HEK293 (cell line): ENCODE measurements at regions not wholly inside any gene's neighbourhood (a gene's known extent, or its start where the extent isn't known, plus 50 kb on each side); places are given as distances from the start of the nearest gene placed in this dataset.

Source experiments
- CTCF ChIA-PET: fragments of 350-600 bp; formaldehyde crosslinking; extraction: SDS; loops from one replicate; lab custom pipeline; 2021; ENCODE audit warnings: antibody characterized with exemption; lab: Yijun Ruan, JAX
- POLR2A ChIA-PET: fragments of 300-600 bp; formaldehyde crosslinking; extraction: SDS; loops from one replicate; lab custom pipeline; 2020; ENCODE audit warnings: antibody characterized with exemption, inconsistent platforms; lab: Yijun Ruan, JAX
- H3K27ac ChIP-seq: fragments of 200-500 bp; sonication (Bioruptor generic); 2 replicates; pipeline ENCODE4 v1.5.1; 2014; ENCODE audit warnings: low read depth, low read length, control low read depth, inconsistent platforms; ENCODE audit errors: extremely low read depth
- H3K36me3 ChIP-seq, 2 experiments: fragments of 200-500 bp in 1 of 2; sonication (Bioruptor generic) in 1 of 2; 1 replicate in 1 of 2; 2 replicates in 1 of 2; pipeline ENCODE4 v1.5.1; 2014 to 2017; ENCODE audit warnings: inconsistent platforms in 2 of 2, low read length in 2 of 2; ENCODE audit not compliant: control insufficient read depth in 2 of 2, insufficient read depth in 1 of 2
- H3K4me1 ChIP-seq: fragments of 200-500 bp; sonication (Bioruptor generic); 2 replicates; pipeline ENCODE4 v1.5.1; 2014; ENCODE audit warnings: mild to moderate bottlenecking, low read length, inconsistent platforms; ENCODE audit not compliant: control insufficient read depth, insufficient read depth
- H3K4me3 ChIP-seq: 2 replicates; pipeline ENCODE4 v1.5.1; 2011; ENCODE audit warnings: low read depth, mild to moderate bottlenecking, control low read depth, low read length, moderate library complexity
- H3K9me3 ChIP-seq: fragments of 200-500 bp; sonication (Bioruptor generic); 2 replicates; pipeline ENCODE4 v1.5.1; 2014; ENCODE audit warnings: low read depth, low read length, inconsistent platforms; ENCODE audit not compliant: control insufficient read depth, insufficient read depth
- KLF10 ChIP-seq: fragments of 450-650 bp; IDR thresholded peaks from 2 replicates; pipeline ENCODE4 v1.5.1; 2018; ENCODE audit warnings: missing biosample characterization, mild to moderate bottlenecking, missing genetic modification characterization
- SP3 ChIP-seq: fragments of 450-650 bp; formaldehyde crosslinking; IDR thresholded peaks from 2 replicates; pipeline ENCODE4 v1.5.1; 2016; ENCODE audit warnings: missing biosample characterization, missing genetic modification characterization
- SP7 ChIP-seq: fragments of 450-650 bp; formaldehyde crosslinking; IDR thresholded peaks from 2 replicates; pipeline ENCODE4 v1.5.1; 2016; ENCODE audit warnings: missing biosample characterization, missing genetic modification characterization
- ZBTB21 ChIP-seq: fragments of 450-650 bp; formaldehyde crosslinking; IDR thresholded peaks from 2 replicates; pipeline ENCODE4 v1.5.1; 2017; ENCODE audit warnings: missing biosample characterization, missing genetic modification characterization
- ZBTB7A ChIP-seq: fragments of 450-650 bp; formaldehyde crosslinking; IDR thresholded peaks from 2 replicates; pipeline ENCODE4 v1.5.1; 2016; ENCODE audit warnings: low read depth, missing biosample characterization, missing genetic modification characterization
- ZNF114 ChIP-seq: fragments of 450-650 bp; formaldehyde crosslinking; IDR thresholded peaks from 2 replicates; pipeline ENCODE4 v1.5.0; 2017; ENCODE audit warnings: missing biosample characterization, missing genetic modification characterization
- ZNF146 ChIP-seq: fragments of 450-650 bp; formaldehyde crosslinking; IDR thresholded peaks from 2 replicates; pipeline ENCODE4 v1.5.1; 2016; ENCODE audit warnings: missing biosample characterization, missing genetic modification characterization
- ZNF16 ChIP-seq: fragments of 450-650 bp; formaldehyde crosslinking; IDR thresholded peaks from 2 replicates; pipeline ENCODE4 v1.5.1; 2016; ENCODE audit warnings: low read depth, missing biosample characterization, missing genetic modification characterization
- ZNF48 ChIP-seq: fragments of 450-650 bp; formaldehyde crosslinking; IDR thresholded peaks from 2 replicates; pipeline ENCODE4 v1.5.1; 2016; ENCODE audit warnings: missing biosample characterization, missing genetic modification characterization
- ZNF514 ChIP-seq: fragments of 450-650 bp; formaldehyde crosslinking; IDR thresholded peaks from 2 replicates; pipeline ENCODE4 v1.5.1; 2016; ENCODE audit warnings: missing biosample characterization, missing genetic modification characterization
- ZNF521 ChIP-seq: fragments of 450-650 bp; formaldehyde crosslinking; IDR thresholded peaks from 2 replicates; pipeline ENCODE4 v1.5.1; 2017; ENCODE audit warnings: missing biosample characterization, mild to moderate bottlenecking, missing genetic modification characterization
- ZNF555 ChIP-seq: fragments of 450-650 bp; formaldehyde crosslinking; conservative IDR thresholded peaks from 2 replicates; pipeline ENCODE4 v1.5.1; 2017; ENCODE audit warnings: missing biosample characterization, mild to moderate bottlenecking, missing genetic modification characterization, inconsistent platforms
- ZNF600 ChIP-seq: fragments of 450-650 bp; formaldehyde crosslinking; IDR thresholded peaks from 2 replicates; pipeline ENCODE4 v1.5.1; 2016; ENCODE audit warnings: missing biosample characterization, missing genetic modification characterization
- ZNF76 ChIP-seq: fragments of 450-650 bp; formaldehyde crosslinking; IDR thresholded peaks from 2 replicates; pipeline ENCODE4; 2016; ENCODE audit warnings: low read depth, missing biosample characterization, missing genetic modification characterization, borderline replicate concordance
- ZNF776 ChIP-seq: fragments of 450-650 bp; formaldehyde crosslinking; IDR thresholded peaks from 2 replicates; pipeline ENCODE4 v1.5.0; 2017; ENCODE audit warnings: missing biosample characterization, missing genetic modification characterization, borderline replicate concordance
- TF ChIP-seq, protein P1 (sequence below): fragments of 450-650 bp; formaldehyde crosslinking; IDR thresholded peaks from 2 replicates; pipeline ENCODE4 v1.5.1; 2016; ENCODE audit warnings: missing biosample characterization, missing genetic modification characterization, low read depth
- TF ChIP-seq, protein P2 (sequence below): fragments of 450-650 bp; formaldehyde crosslinking; IDR thresholded peaks from 2 replicates; pipeline ENCODE4 v1.5.1; 2017; ENCODE audit warnings: missing biosample characterization, missing genetic modification characterization

DNA sequence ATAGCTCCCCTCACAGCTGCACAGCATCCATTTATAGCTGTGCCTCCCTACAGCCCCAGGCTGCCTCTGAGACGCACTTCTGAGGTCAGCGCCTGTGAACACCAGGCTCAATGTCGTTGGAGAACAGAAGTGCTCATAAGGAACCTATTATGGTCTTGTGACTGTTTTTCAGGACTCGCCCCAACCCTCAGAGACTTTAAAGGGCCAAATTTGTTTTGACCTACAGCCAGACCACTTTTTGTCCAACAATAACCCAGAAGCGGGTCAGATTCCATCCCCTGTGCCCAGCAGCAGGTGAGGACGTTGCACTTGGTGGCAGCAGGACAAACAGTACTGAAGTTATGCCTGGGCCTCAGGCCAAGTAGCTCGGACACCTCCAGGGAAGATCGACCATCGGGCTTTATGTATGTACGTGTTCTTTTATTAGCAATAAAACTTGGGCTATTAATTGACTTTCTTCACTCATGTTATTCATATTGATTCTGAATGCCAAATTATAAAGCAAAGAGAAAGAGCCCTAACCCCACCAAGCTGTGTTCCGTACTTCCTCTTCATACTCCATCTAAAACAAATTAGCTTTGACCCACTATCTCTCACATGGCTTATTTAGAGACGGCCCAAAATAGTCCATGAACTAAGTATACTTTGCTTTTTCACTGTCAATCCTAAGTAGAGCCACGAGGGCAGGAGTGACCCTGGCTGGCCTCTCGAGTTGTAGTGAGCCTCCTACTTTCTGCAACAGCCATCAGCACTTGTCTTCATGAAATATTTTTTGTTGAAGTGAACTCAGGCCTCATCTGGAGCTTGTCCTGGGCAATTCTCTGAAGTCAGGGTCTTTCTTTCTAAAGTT, 92.3 kb upstream of the PAX6 start:
- CTCF ChIA-PET = interaction anchor here (0.8 to 0.9 kb wide), 2 partner anchors 10 to 563 kb away, joined by 3 to 4 read pairs; no protein-coding TSS in a partner anchor

DNA sequence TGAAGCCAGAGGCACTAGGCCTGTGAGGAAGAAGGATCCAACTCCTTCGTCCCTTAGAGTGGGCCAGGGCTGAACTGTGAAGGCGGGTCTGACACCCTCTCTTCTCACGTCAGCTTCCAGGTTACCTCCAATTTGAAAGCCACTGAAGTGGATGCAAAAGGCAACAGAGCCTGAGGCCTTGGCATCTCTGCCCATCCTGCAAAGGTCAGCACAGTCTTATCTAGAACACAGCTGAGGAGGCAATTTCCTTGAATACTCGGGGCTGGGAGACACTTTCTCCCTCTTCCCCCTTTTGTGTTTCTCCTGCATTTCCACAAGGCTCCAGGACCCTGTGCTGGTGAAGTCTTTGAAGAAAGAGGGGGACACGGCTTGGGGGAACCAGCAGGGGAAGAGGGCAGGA, 91.6 kb upstream of the PAX6 start:
- Histone ChIP-seq H3K27ac (no peak overlapping the region), H3K4me3 (no peak overlapping the region), H3K4me1 (no peaks in the 10 kb centered on the region), H3K9me3 (no peaks in the 10 kb centered on the region), H3K36me3 (no peaks in the 10 kb centered on the region)
- ChIA-PET CTCF (interaction anchor here (0.9 to 1.2 kb wide), 2 partner anchors 20 to 562 kb away, joined by 3 read pairs; no protein-coding TSS in a partner anchor), POLR2A (no interaction called here)
- no peak for TF ChIP-seq ZBTB21 (tag by site-specific recombination)
- TF ChIP-seq ZNF146 (tag by site-specific recombination) = no peak
- TF ChIP-seq ZNF521 (tag by site-specific recombination) = no peak
- TF ChIP-seq, protein P1, sequence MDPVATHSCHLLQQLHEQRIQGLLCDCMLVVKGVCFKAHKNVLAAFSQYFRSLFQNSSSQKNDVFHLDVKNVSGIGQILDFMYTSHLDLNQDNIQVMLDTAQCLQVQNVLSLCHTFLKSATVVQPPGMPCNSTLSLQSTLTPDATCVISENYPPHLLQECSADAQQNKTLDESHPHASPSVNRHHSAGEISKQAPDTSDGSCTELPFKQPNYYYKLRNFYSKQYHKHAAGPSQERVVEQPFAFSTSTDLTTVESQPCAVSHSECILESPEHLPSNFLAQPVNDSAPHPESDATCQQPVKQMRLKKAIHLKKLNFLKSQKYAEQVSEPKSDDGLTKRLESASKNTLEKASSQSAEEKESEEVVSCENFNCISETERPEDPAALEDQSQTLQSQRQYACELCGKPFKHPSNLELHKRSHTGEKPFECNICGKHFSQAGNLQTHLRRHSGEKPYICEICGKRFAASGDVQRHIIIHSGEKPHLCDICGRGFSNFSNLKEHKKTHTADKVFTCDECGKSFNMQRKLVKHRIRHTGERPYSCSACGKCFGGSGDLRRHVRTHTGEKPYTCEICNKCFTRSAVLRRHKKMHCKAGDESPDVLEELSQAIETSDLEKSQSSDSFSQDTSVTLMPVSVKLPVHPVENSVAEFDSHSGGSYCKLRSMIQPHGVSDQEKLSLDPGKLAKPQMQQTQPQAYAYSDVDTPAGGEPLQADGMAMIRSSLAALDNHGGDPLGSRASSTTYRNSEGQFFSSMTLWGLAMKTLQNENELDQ (tag by site-specific recombination) = no peak
- TF ChIP-seq, protein P2, sequence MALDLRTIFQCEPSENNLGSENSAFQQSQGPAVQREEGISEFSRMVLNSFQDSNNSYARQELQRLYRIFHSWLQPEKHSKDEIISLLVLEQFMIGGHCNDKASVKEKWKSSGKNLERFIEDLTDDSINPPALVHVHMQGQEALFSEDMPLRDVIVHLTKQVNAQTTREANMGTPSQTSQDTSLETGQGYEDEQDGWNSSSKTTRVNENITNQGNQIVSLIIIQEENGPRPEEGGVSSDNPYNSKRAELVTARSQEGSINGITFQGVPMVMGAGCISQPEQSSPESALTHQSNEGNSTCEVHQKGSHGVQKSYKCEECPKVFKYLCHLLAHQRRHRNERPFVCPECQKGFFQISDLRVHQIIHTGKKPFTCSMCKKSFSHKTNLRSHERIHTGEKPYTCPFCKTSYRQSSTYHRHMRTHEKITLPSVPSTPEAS (tag by site-specific recombination) = no peak
- TF ChIP-seq SP7 (tag by site-specific recombination) = no peak

More for the DNA sequence above, 92.3 kb upstream of the PAX6 start:
- H3K27ac ChIP-seq = no peak overlapping the region
- no peaks in the 10 kb centered on the region for H3K9me3 ChIP-seq
- H3K36me3 ChIP-seq = no peaks in the 10 kb centered on the region
- POLR2A ChIA-PET = no interaction called here
- H3K4me3 ChIP-seq = no peak overlapping the region
- no peaks in the 10 kb centered on the region for H3K4me1 ChIP-seq
- TF ChIP-seq ZNF16 (tag by site-specific recombination) (no peak), ZNF555 (no peak), ZNF76 (tag by site-specific recombination) (no peak)

DNA sequence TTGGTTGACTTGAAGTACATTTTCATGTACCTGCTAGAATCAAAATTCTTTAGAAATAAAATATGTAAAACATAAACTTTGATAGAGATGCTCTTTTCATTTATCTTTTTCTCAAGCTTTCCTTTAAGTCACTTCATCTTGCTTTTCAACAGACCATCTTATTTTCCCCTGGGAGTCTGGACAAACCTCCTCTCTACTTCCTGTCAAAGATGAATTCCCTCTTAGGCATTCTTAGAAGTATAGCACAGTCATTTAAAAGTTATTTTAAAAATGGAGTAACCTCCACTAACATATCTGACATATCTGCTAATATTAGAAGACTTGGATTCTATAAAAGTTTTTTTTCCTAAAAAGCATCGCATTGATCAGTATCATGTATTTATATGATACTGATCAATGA, 84.8 kb upstream of the PAX6 start:
- CTCF ChIA-PET = interaction anchor here (1.1 to 1.3 kb wide), 2 partner anchors 9 to 25 kb away, joined by 3 to 4 read pairs; no protein-coding TSS in a partner anchor
- TF ChIP-seq ZNF114 = no peak
- TF ChIP-seq KLF10 = no peak
- TF ChIP-seq ZNF514 (tag by site-specific recombination) = no peak
- TF ChIP-seq ZNF600 (tag by site-specific recombination) = no peak
- TF ChIP-seq, all 188 proteins: peak for 0
- Histone ChIP-seq H3K9me3 (no peaks in the 10 kb centered on the region), H3K4me1 (no peaks in the 10 kb centered on the region), H3K36me3 (no peaks in the 10 kb centered on the region), H3K4me3 (no peak overlapping the region), H3K27ac (no peak overlapping the region)
- POLR2A ChIA-PET = no interaction called here

DNA sequence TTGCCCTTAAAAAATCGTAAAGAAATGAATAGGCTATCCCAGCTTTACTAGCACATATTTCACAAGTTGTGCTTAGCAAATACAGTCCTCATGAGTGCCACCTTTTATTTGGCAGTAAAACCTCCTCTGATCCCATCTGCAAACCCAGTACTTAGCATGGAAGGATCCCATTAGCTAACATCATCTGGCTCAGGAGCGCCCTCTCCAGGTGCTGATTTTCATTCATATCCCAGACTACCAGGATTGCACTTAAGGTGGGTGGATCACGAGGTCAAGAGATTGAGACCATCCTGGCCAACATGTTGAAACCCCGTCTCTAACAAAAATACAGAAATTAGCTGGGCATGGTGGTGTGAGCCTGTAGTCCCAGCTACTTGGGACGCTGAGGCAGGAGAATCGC, 76.1 kb upstream of the PAX6 start:
- POLR2A ChIA-PET = no interaction called here
- Histone ChIP-seq H3K9me3 (no peaks in the 10 kb centered on the region), H3K27ac (no peak overlapping the region), H3K4me1 (0 out of 2 replicates have a peak, but pooled peaks cover 3% of the 10 kb centered on the region)
- CTCF ChIA-PET = interaction anchor here (0.5 to 1.9 kb wide), 14 partner anchors 9 to 654 kb away, joined by 3 to 9 read pairs (median 4); no protein-coding TSS in a partner anchor
- TF ChIP-seq ZNF521 (tag by site-specific recombination) (no peak), ZNF776 (tag by site-specific recombination) (no peak), ZNF48 (tag by site-specific recombination) (no peak), SP3 (tag by site-specific recombination) (no peak), ZNF76 (tag by site-specific recombination) (no peak), ZBTB7A (tag by site-specific recombination) (no peak)
- TF ChIP-seq, all 188 proteins: peak for 0
- Histone ChIP-seq H3K36me3 (no peaks in the 10 kb centered on the region), H3K4me3 (no peak overlapping the region)
